GM12873 (cell line): ENCODE measurements at regions not wholly inside any gene's neighbourhood (a gene's known extent, or its start where the extent isn't known, plus 50 kb on each side); places are given as distances from the start of the nearest gene placed in this dataset.

Source experiments
- CTCF ChIP-seq: IDR thresholded peaks from 2 replicates; pipeline ENCODE4 v1.5.1; 2012; ENCODE audit warnings: low read depth, mild to moderate bottlenecking, moderate library complexity, low read length, control low read depth; ENCODE audit not compliant: insufficient read depth; ENCODE audit errors: missing control alignments

GRCh38 chr14:104374718-104375080, 204.9 kb upstream of the C14orf180 start:
- no peak for TF ChIP-seq CTCF

- no peak for TF ChIP-seq CTCF
These were observed 203.9 kb upstream of the C14orf180 start for GRCh38 chr14:104375551-104376201.

- no peak for TF ChIP-seq CTCF
These were observed 203.1 kb upstream of the C14orf180 start for GRCh38 chr14:104376202-104377140.

- TF ChIP-seq CTCF: no peak
These were observed 202.3 kb upstream of the C14orf180 start for GRCh38 chr14:104377256-104377655.

- TF ChIP-seq CTCF: no peak
These were observed 200.9 kb upstream of the C14orf180 start for GRCh38 chr14:104378698-104379113.

GRCh38 chr14:104382361-104383087, 197.0 kb upstream of the C14orf180 start:
- TF ChIP-seq CTCF: no peak
